ENCODE measurements at regions not wholly inside any gene's neighbourhood (a gene's known extent, or its start where the extent isn't known, plus 50 kb on each side); places are given as distances from the start of the nearest gene placed in this dataset.

DNA sequence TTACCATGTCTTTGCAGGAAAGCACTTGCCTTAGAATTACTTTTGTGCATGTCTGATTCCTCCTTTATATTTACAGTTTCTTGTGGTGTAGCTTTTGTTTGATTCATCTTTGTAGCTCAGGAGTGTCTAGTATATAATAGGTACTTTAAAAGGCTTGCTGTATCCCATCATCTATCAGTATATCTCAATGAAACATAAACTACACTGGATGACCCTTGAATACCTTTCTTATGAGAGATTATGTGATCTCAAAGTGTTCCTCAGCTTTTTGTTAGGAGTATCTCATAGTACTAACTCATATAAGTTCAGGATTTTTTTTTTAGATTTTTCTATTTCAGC, 234.8 kb downstream of the PYDC2 start:
- peaks cover 2% of the 10 kb centered on the region for H3K9me3 Mint-ChIP-seq
- H3K36me3 Mint-ChIP-seq (ENCODE audit: low read depth): no peaks in the 10 kb centered on the region
- H3K27ac Mint-ChIP-seq (ENCODE audit: unreplicated experiment): no peak overlapping the region
- TF ChIP-seq, protein P1, sequence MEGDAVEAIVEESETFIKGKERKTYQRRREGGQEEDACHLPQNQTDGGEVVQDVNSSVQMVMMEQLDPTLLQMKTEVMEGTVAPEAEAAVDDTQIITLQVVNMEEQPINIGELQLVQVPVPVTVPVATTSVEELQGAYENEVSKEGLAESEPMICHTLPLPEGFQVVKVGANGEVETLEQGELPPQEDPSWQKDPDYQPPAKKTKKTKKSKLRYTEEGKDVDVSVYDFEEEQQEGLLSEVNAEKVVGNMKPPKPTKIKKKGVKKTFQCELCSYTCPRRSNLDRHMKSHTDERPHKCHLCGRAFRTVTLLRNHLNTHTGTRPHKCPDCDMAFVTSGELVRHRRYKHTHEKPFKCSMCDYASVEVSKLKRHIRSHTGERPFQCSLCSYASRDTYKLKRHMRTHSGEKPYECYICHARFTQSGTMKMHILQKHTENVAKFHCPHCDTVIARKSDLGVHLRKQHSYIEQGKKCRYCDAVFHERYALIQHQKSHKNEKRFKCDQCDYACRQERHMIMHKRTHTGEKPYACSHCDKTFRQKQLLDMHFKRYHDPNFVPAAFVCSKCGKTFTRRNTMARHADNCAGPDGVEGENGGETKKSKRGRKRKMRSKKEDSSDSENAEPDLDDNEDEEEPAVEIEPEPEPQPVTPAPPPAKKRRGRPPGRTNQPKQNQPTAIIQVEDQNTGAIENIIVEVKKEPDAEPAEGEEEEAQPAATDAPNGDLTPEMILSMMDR (conservative IDR thresholded peaks at IDR 0.05): no peak
- H3K4me1 Mint-ChIP-seq: peaks cover 4% of the 10 kb centered on the region
- H3K27me3 Mint-ChIP-seq (ENCODE audit: low read depth): no peaks in the 10 kb centered on the region
- H3K4me3 Mint-ChIP-seq: no peak overlapping the region
- no peak for DNase-seq (ENCODE audit: low read depth, low spot score)

DNA sequence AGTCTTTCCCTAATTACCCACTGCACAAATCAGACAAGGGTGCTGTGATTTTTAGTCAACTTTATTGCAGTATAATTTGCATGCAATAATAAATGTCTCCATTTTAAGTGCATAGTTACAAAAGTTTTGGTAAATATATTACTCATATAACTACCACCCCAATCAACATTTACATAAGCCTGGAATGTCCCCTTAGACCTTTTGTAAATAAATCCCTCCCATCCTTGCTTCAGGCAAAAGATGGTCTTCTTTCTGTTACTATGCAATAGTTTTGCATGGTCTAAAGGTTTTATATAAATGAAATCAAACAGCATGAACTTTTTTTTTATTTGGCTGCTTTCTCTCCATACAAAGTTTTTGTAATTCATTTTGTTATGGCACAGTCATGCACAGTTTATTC, 235.4 kb downstream of the PYDC2 start:
- DNase-seq (ENCODE audit: low read depth, low spot score): no peak
- peaks cover 4% of the 10 kb centered on the region for H3K4me1 Mint-ChIP-seq
- H3K27me3 Mint-ChIP-seq (ENCODE audit: low read depth): no peaks in the 10 kb centered on the region
- no peak overlapping the region for H3K27ac Mint-ChIP-seq (ENCODE audit: unreplicated experiment)
- no peak overlapping the region for H3K4me3 Mint-ChIP-seq
- TF ChIP-seq, protein P1 (conservative IDR thresholded peaks at IDR 0.05): no peak
- peaks cover 4% of the 10 kb centered on the region for H3K9me3 Mint-ChIP-seq
- H3K36me3 Mint-ChIP-seq (ENCODE audit: low read depth): no peaks in the 10 kb centered on the region

DNA sequence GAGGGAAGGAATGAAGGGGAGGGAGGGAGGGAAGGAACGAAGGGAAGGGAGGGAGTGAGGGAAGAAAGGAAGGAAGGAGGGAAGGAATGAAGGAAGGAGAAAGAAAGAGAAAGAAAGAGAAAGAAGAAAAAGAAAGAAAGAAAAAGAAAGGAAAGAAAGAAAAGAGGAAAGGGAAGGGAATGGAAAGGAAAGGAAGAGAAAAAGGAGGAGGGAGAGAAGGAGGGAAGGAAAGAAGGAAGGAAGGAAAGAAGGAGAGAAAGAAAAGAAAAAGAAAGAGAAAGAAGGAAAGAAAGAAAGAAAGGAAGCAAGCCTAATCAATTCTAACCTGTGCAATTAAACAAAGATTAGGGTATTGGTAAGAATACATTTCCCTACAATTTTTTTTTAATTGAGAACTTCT, 238.6 kb downstream of the PYDC2 start:
- Mint-ChIP-seq H3K9me3 (peaks cover 7% of the 10 kb centered on the region), H3K4me1 (peaks cover 4% of the 10 kb centered on the region), H3K36me3 (ENCODE audit: low read depth) (no peaks in the 10 kb centered on the region), H3K27ac (ENCODE audit: unreplicated experiment) (no peak overlapping the region), H3K4me3 (no peak overlapping the region), H3K27me3 (ENCODE audit: low read depth) (no peaks in the 10 kb centered on the region)
- DNase-seq (ENCODE audit: low read depth, low spot score): no peak
- TF ChIP-seq, protein P1 (conservative IDR thresholded peaks at IDR 0.05): no peak

DNA sequence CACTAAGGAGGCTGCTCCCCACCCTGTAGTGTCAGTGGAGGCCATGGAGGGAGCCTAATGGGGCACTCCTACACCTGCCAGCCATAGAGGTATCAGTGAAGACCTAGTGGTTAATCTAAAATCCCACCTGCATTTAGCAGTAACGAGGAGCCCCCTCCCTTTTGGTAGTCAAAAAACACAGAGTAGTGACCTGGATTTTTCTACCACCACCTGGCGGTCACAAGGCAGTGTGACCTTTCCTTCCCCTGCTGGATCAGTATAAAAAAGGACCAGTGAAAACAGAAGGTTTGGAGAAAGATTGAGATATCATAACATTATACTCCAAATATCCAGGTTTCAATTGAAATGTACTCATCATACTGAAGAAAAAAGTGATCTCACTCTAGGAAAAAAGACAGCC, 241.2 kb downstream of the PYDC2 start:
- DNase-seq (ENCODE audit: low read depth, low spot score): no peak
- TF ChIP-seq, protein P1 (conservative IDR thresholded peaks at IDR 0.05): no peak
- H3K9me3 Mint-ChIP-seq: peaks cover 7% of the 10 kb centered on the region
- no peak overlapping the region for H3K4me3 Mint-ChIP-seq
- H3K27me3 Mint-ChIP-seq (ENCODE audit: low read depth): no peaks in the 10 kb centered on the region
- H3K36me3 Mint-ChIP-seq (ENCODE audit: low read depth): no peaks in the 10 kb centered on the region
- no peak overlapping the region for H3K27ac Mint-ChIP-seq (ENCODE audit: unreplicated experiment)
- H3K4me1 Mint-ChIP-seq: no peaks in the 10 kb centered on the region

DNA sequence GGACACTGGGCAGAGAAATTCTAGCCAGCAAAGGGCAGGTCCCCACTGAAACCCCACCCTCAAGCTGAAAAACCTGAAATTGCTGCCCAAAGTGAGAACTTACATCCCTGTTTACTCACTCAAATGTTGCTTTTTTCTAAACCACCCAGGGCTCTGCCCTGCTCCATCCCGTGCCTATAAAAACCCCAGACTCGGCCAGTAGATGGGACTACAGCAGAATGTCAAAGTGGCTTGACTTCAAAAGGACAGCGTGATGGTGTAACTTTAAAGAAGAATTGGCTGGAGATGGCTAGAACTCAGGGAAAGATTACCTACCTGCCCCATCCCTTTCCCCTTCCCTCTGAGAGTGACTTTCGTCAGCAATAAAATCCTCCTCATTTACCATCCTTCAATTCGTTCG, 246.9 kb downstream of the PYDC2 start:
- peaks cover 9% of the 10 kb centered on the region for H3K9me3 Mint-ChIP-seq
- H3K27ac Mint-ChIP-seq (ENCODE audit: unreplicated experiment): no peak overlapping the region
- H3K27me3 Mint-ChIP-seq (ENCODE audit: low read depth): no peaks in the 10 kb centered on the region
- TF ChIP-seq, protein P1 (conservative IDR thresholded peaks at IDR 0.05): no peak
- no peaks in the 10 kb centered on the region for H3K4me1 Mint-ChIP-seq
- H3K36me3 Mint-ChIP-seq (ENCODE audit: low read depth): no peaks in the 10 kb centered on the region
- no peak for DNase-seq (ENCODE audit: low read depth, low spot score)
- H3K4me3 Mint-ChIP-seq: no peak overlapping the region

DNA sequence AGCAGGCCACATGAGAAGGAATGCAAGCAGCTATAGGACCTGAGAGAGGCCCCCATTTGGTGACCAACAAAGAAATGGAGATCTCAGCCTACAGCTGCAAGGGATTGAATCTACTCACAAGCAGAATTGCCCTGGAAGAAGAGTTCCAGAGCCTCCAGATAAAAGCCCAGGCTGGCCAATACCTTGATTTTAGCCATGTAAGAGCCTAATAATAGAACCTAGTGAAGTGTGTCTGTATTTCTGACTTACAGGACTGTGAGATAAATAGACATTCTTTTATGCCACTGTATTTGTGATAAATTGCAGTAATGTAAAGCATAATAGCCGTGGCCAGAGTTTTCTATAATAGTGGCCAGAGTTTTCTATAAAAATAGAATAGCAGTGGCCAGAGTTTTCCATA, 254.6 kb downstream of the PYDC2 start:
- no peak overlapping the region for H3K27ac Mint-ChIP-seq (ENCODE audit: unreplicated experiment)
- peaks cover 3% of the 10 kb centered on the region for H3K9me3 Mint-ChIP-seq
- TF ChIP-seq, protein P1 (conservative IDR thresholded peaks at IDR 0.05): no peak
- no peaks in the 10 kb centered on the region for H3K27me3 Mint-ChIP-seq (ENCODE audit: low read depth)
- peaks cover 3% of the 10 kb centered on the region for H3K4me1 Mint-ChIP-seq
- no peak overlapping the region for H3K4me3 Mint-ChIP-seq
- H3K36me3 Mint-ChIP-seq (ENCODE audit: low read depth): no peaks in the 10 kb centered on the region
- no peak for DNase-seq (ENCODE audit: low read depth, low spot score)
